ENCODE measurements at regions not wholly inside any gene's neighbourhood (a gene's known extent, or its start where the extent isn't known, plus 50 kb on each side); places are given as distances from the start of the nearest gene placed in this dataset.

DNA sequence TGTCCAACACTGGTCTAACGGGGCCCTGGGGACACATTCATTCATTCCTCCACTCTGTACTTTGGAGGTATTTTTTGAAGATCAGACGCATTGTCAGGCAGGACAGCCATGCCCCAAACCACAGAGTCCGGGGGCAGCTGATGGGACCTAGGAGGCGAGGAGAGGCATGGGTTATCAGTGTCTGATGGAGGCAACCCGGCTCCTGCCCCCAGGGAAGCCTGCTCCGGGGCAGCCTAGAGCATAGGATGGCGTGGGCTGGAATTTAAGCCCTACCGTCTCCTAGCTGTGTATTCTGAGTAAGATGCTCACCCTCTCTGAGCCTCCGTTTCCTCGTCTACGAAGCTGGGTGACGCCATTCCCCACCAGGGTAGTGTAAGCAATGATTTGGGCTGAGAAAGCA, 55.4 kb upstream of the ELN start:
- TF ChIP-seq POLR2AphosphoS5 (IDR thresholded peaks at IDR 0.05): no peak
- TF ChIP-seq CTCF (IDR thresholded peaks at IDR 0.05): no peak
